ENCODE measurements at regions not wholly inside any gene's neighbourhood (a gene's known extent, or its start where the extent isn't known, plus 50 kb on each side); places are given as distances from the start of the nearest gene placed in this dataset.

GRCh38 chr10:130899856-130900255 is 411.7 kb downstream of the TCERG1L start:
- TF ChIP-seq POLR2A (IDR thresholded peaks at IDR 0.05) (no peak), CTCF (IDR thresholded peaks at IDR 0.05 in 4 of 5, conservative IDR thresholded peaks at IDR 0.05 in 1 of 5) (no peak)
- ATAC-seq = no peak
- no peaks in the 10 kb centered on the region for H3K27me3 ChIP-seq
- intact Hi-C loops (cut with DNase I; ENCODE audit: low total_unique reads) (no loop called here), in situ Hi-C loops (cut with MboI; ENCODE audit: low sequenced_read_pairs in 4 of 4) (no loop called here)
- DNase-seq = no peak
- no peaks in the 10 kb centered on the region for H3K4me1 ChIP-seq
- no peaks in the 10 kb centered on the region for H3K36me3 ChIP-seq
- H3K9me3 ChIP-seq = no peaks in the 10 kb centered on the region
- H3K27ac ChIP-seq = no peak overlapping the region
- H3K4me3 ChIP-seq = no peak overlapping the region

- Histone ChIP-seq H3K4me1 (no peaks in the 10 kb centered on the region), H3K4me3 (no peak overlapping the region), H3K27ac (no peak overlapping the region), H3K36me3 (no peaks in the 10 kb centered on the region), H3K9me3 (no peaks in the 10 kb centered on the region), H3K27me3 (no peaks in the 10 kb centered on the region)
- TF ChIP-seq POLR2A (IDR thresholded peaks at IDR 0.05) = no peak
- TF ChIP-seq CTCF (IDR thresholded peaks at IDR 0.05 in 4 of 5, conservative IDR thresholded peaks at IDR 0.05 in 1 of 5) = no peak
- in situ Hi-C loops (cut with MboI; ENCODE audit: low sequenced_read_pairs in 4 of 4) (no loop called here), intact Hi-C loops (cut with DNase I; ENCODE audit: low total_unique reads) (no loop called here)
- ATAC-seq (no peak), DNase-seq (no peak)
Observed at GRCh38 chr10:130900441-130901160, 410.9 kb downstream of the TCERG1L start.

- ATAC-seq (no peak), DNase-seq (no peak)
- Histone ChIP-seq H3K4me3 (no peak overlapping the region), H3K4me1 (no peaks in the 10 kb centered on the region), H3K27me3 (no peaks in the 10 kb centered on the region), H3K27ac (no peak overlapping the region), H3K9me3 (no peaks in the 10 kb centered on the region), H3K36me3 (no peaks in the 10 kb centered on the region)
- intact Hi-C loops (cut with DNase I; ENCODE audit: low total_unique reads) = no loop called here
- in situ Hi-C loops (cut with MboI; ENCODE audit: low sequenced_read_pairs in 4 of 4) = no loop called here
- TF ChIP-seq POLR2A (IDR thresholded peaks at IDR 0.05) (no peak), CTCF (IDR thresholded peaks at IDR 0.05 in 4 of 5, conservative IDR thresholded peaks at IDR 0.05 in 1 of 5) (no peak)
Observed at GRCh38 chr10:130901311-130902165, 410.0 kb downstream of the TCERG1L start.

- no peaks in the 10 kb centered on the region for H3K36me3 ChIP-seq
- ATAC-seq (no peak), DNase-seq (no peak)
- intact Hi-C loops (cut with DNase I; ENCODE audit: low total_unique reads) (no loop called here), in situ Hi-C loops (cut with MboI; ENCODE audit: low sequenced_read_pairs in 4 of 4) (no loop called here)
- no peaks in the 10 kb centered on the region for H3K4me1 ChIP-seq
- no peaks in the 10 kb centered on the region for H3K9me3 ChIP-seq
- H3K27me3 ChIP-seq = no peaks in the 10 kb centered on the region
- H3K27ac ChIP-seq = no peak overlapping the region
- TF ChIP-seq POLR2A (IDR thresholded peaks at IDR 0.05) (no peak), CTCF (IDR thresholded peaks at IDR 0.05 in 4 of 5, conservative IDR thresholded peaks at IDR 0.05 in 1 of 5) (no peak)
- no peak overlapping the region for H3K4me3 ChIP-seq
Observed at GRCh38 chr10:130902471-130902870, 409.1 kb downstream of the TCERG1L start.
